NCI-H748 treated with DMSO at 0.1 percent for 48 hours (cell line): ENCODE measurements at regions not wholly inside any gene's neighbourhood (a gene's known extent, or its start where the extent isn't known, plus 50 kb on each side); places are given as distances from the start of the nearest gene placed in this dataset.

Experiments used
- DNase-seq: peaks from one replicate; lab custom pipeline; 2025; lab: John Stamatoyannopoulos, UW

DNA sequence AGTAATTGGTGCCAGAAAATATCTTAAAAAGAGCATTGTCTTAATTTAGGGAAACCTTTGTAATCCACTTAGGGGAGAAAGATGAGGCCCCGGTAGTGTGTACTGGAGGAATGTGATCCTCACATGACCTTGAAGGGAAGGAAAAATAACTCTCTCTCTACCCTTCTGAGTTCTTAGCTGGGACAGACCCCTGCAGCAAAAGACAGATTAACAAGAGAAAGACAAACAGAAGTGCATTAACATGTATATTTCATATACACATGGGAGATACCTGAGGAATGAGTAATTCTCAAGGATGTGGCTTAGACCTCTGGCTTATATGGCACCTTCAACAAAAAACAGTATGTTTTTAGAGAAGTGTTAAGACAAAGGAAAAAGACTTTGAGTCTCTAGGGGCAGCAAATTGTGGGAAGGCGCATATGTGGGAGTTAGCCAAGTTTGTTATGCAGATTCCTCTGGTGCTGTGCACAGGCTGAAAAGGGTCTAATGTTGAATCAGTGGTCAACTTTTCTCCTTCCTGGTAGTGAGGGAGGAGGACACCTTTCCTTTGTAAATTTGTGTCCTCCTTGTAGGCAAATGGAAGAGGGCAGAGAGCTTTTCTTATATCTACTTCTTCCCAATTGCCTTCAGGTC lies 138.8 kb downstream of the LRRC70 start:
- no peak for DNase-seq

DNA sequence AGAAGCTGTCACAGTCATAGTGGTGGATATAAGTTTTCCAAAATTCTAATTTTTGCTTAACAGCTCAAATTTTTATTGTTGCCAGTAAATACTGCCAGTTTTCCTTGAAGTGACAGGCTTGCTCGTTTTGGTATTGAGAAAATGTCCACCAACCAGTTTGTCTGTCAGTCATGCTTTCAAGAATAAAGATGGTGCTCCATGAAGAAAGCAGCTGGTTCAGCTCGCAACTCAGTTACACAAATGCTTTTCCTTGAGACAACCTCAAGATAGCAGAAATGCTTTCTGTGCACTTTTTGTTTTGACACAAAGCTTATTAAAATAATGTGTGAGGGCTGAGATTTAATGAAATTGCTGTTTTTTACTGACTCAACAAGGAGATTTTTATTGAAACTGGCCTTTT lies 135.7 kb downstream of the LRRC70 start:
- DNase-seq: no peak

DNA sequence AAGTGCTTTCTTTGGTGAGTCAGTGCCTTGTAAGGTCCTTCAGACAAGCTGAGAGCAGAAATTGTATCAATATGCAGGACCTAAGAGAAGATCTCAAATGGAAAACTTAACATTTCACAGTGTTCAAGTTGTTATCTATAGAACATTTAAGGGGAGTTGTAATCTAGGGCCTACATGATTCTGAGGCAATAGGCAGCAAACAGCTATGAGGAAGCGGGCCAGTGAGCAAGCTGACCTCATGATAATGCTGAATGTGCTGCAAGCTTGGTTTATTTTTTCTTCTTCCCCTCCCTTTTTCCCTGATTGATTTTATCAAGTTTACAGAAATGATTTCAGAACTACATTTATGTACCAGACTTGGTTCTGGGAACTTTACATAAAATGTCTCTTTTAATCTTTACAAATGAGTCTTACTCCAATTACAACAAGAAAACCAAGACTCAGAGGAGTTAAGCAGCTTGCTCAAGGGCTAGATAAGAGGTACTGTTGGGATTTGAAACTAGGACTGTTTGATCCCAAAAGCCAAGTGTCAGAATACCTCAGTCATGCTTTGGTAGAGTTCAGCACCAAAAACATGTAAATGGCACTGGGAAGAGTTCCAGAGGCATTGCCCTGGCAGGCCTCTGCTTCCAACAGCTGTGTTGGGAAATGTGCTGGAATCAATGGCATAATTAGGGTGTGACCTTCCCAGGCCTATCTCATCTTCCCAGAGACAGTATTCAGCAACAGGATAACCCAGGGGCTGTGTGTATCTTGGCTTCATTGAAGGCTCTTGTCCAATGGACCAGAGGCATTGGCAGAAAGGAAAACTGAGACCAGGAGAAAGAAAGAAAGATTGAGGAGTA lies 130.1 kb downstream of the LRRC70 start:
- no peak for DNase-seq

GRCh38 chr5:62707563-62707962 lies 128.9 kb downstream of the LRRC70 start:
- DNase-seq: no peak

DNA sequence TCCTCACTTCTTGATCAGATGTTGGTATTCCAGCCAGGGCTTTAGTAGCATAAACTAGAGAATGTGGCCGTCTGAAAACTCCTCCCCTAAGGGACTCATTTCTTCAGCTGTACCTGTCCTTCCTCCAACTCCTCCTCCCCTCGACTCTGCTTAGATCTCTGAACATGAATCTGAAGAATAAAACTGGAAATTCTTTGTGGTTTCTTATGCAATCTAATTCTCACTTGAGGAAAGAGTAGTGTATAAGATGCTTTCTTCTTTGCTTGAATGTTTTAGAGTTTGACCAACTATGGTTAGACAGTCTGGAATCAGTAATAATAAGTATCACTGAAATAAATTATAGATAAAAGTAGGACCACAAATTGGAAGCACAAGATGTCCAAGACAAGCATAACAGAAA lies 128.5 kb downstream of the LRRC70 start:
- DNase-seq: no peak

GRCh38 chr5:62705022-62705421 lies 126.4 kb downstream of the LRRC70 start:
- no peak for DNase-seq

DNA sequence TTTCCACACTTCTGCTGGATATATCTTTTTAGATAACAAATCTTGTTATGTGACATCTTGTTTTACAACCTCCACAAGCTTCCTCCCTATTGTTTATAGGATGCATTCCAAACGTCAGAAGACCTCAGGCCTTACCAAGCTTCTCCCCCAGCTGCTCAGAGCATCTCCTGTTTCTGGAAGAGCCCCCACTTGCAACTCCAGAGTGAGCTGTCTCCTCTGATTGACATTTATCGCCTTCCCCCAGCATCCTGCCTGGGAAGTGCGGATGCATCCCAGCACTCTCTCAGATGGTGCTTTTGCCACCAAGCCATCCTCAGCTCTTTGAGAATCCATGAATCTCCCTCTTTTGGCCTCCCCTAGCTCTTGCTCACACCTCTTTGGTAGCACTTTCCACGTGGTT lies 123.5 kb downstream of the LRRC70 start:
- DNase-seq: no peak

DNA sequence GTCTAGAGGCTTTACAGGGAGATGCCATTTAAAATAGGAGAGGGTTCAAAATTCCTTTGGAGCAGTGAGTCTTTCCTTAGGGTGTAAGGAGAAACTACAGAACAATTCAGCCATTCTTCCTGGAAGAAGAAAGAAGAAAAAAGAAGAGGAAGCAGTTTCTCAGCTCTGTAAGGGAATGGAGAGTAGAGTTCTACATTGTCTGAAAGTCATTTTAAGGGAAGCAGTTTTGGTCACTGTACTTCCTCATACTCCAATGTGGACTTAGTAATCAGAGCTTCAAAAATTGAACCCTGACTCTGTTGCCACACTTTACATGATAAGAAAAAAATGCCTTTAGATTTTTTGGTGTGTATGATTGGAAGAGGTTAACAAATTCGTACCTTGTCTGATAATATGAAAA lies 122.4 kb downstream of the LRRC70 start:
- DNase-seq: no peak

DNA sequence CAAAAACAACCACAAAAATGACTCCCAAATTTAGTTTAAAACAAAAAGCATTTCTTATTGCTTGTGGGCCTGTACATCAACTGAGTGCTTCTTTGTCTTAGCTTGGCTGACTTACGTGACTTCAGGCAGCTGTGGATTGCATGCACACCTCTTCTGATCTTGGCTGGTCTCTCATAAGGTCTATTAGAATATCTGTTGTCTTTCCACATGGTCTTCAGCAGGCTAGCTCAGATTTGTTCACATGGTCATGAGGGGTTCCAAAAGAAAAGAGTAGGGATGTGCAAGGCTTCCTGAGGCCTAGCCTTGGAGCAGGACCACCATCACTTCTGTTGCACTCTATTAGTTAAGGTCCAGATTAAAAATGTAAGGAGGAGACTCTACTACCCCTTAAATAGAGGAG lies 120.1 kb downstream of the LRRC70 start:
- no peak for DNase-seq

DNA sequence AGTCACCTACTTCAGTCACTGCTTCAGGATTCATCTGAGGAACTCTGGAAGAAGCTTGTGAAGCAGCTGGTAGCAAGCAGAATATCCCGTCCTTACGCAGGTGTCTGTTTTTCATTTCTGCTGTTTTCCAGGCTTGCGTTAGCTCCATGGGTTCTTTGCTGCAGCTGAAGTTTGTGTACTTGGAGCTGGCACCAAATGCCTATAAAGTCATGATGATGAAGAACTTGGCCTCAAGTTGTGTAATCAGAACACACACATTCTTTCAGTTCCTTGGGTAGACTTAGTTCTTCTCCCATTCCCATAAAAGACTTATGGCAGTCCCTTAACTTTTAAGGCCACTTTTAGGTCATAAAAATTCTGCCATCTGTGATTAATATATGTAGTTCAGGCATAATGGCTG lies 116.7 kb downstream of the LRRC70 start:
- DNase-seq: no peak

- DNase-seq: no peak
Measured at GRCh38 chr5:62692946-62693713, 114.5 kb downstream of the LRRC70 start.

GRCh38 chr5:62691946-62692345 lies 113.3 kb downstream of the LRRC70 start:
- DNase-seq: no peak

- DNase-seq: no peak
Measured at GRCh38 chr5:62690421-62690820, 111.8 kb downstream of the LRRC70 start.

- no peak for DNase-seq
Measured at GRCh38 chr5:62689599-62690368, 111.2 kb downstream of the LRRC70 start.

GRCh38 chr5:62686692-62687091 lies 108.1 kb downstream of the LRRC70 start:
- DNase-seq: no peak

DNA sequence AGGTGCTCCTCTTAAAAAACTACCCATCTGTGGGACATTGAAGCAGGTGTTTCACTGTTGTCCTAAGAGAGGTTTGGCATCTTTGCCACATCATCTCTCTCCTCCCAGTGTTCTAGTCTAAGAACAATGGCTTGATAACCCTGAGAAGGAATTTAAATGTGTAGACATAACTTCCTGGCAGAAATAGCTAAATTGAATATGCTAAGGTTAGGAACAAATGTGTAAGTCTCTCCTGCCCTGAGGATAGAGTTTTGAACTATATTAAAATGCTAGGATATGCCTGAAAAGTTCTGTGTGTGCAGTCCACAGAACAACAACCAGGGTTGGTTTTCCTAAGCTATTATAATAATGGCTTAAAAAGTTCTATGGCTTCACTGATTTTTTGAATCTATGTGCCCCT lies 106.6 kb downstream of the LRRC70 start:
- DNase-seq: no peak

- no peak for DNase-seq
Measured at GRCh38 chr5:62684310-62684709, 105.7 kb downstream of the LRRC70 start.

DNA sequence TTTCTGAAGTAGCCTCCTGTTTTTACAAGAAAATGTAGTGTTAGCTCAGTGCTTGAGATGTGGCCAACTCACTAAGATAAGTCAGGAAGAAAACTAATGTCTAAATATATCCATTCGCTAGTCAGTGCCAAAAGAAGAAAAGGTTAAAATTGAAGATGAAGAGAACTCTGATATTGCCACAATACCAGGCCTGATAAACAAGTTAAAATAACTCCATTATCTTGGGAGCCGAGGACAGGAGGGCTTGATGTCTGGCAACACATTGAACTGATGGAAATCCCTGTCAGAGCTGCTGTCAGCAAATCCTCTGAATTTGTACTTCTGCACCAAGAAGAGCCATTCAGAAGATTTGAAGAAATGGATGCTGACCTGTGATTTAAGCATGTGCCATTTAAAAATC lies 103.4 kb downstream of the LRRC70 start:
- DNase-seq: no peak

- no peak for DNase-seq
Measured at GRCh38 chr5:62681117-62681850, 102.7 kb downstream of the LRRC70 start.

DNA sequence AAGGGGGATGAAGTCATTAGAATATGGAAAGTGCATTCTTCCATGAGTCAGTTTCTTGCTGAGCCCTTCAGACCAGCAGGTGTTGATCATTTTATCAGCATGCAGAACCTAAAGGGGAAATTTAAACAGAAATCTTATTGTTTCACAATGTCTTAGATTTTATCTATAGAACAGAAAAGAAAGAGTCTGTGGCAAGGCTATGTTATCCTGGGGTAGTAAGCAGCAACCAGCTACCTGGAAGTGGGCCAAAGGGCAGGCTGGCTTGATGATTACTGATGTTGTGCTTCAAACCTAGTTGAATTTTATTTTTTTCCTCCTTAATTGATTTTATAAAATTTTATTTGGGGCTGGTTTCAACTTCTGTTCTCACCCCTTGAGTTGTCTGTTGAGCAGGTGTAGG lies 101.5 kb downstream of the LRRC70 start:
- DNase-seq: no peak
